GM19438 (cell line): ENCODE measurements at regions not wholly inside any gene's neighbourhood (a gene's known extent, or its start where the extent isn't known, plus 50 kb on each side); places are given as distances from the start of the nearest gene placed in this dataset.

Experiments used
- ATAC-seq: cut with Tn5 transposase; IDR thresholded peaks from one replicate; pipeline ENCODE4 v1.9.1; 2021; ENCODE audit warnings: low read depth; ENCODE audit not compliant: unreplicated experiment

- ATAC-seq: no peak
Measured at GRCh38 chr2:195322324-195322723, 334.7 kb upstream of the SLC39A10 start.

GRCh38 chr2:195320413-195320973, 336.5 kb upstream of the SLC39A10 start:
- ATAC-seq: peak; percentile 87

- no peak for ATAC-seq
Measured at GRCh38 chr2:195319548-195320412, 337.2 kb upstream of the SLC39A10 start.

GRCh38 chr2:195319112-195319460, 337.9 kb upstream of the SLC39A10 start:
- ATAC-seq: no peak

GRCh38 chr2:195318440-195319111, 338.4 kb upstream of the SLC39A10 start:
- no peak for ATAC-seq

GRCh38 chr2:195317550-195317949, 339.5 kb upstream of the SLC39A10 start:
- no peak for ATAC-seq

GRCh38 chr2:195316486-195316885, 340.5 kb upstream of the SLC39A10 start:
- ATAC-seq: no peak

- peak; percentile 84 for ATAC-seq
Measured at GRCh38 chr2:195313962-195314361, 343.1 kb upstream of the SLC39A10 start.

GRCh38 chr2:195312662-195313061, 344.4 kb upstream of the SLC39A10 start:
- ATAC-seq: no peak

GRCh38 chr2:195308163-195308562, 348.9 kb upstream of the SLC39A10 start:
- ATAC-seq: no peak

GRCh38 chr2:195307751-195308150, 349.3 kb upstream of the SLC39A10 start:
- ATAC-seq: no peak

GRCh38 chr2:195304310-195304709, 352.7 kb upstream of the SLC39A10 start:
- no peak for ATAC-seq

- ATAC-seq: no peak
Measured at GRCh38 chr2:195300631-195301030, 356.4 kb upstream of the SLC39A10 start.

- ATAC-seq: no peak
Measured at GRCh38 chr2:195299600-195299999, 357.4 kb upstream of the SLC39A10 start.

GRCh38 chr2:195296490-195296889, 360.5 kb upstream of the SLC39A10 start:
- no peak for ATAC-seq

GRCh38 chr2:195289081-195289480, 367.9 kb upstream of the SLC39A10 start:
- no peak for ATAC-seq

- ATAC-seq: no peak
Measured at GRCh38 chr2:195279840-195280427, 377.1 kb upstream of the SLC39A10 start.

GRCh38 chr2:195270466-195271039, 386.5 kb upstream of the SLC39A10 start:
- no peak for ATAC-seq

- no peak for ATAC-seq
Measured at GRCh38 chr2:195269220-195269619, 387.8 kb upstream of the SLC39A10 start.

- no peak for ATAC-seq
Measured at GRCh38 chr2:195257979-195258378, 399.0 kb upstream of the SLC39A10 start.

- ATAC-seq: no peak
Measured at GRCh38 chr2:195252018-195252417, 405.0 kb upstream of the SLC39A10 start.
